ENCODE measurements at regions not wholly inside any gene's neighbourhood (a gene's known extent, or its start where the extent isn't known, plus 50 kb on each side); places are given as distances from the start of the nearest gene placed in this dataset.

GRCh38 chr6:11828262-11828870, 49.8 kb upstream of the ADTRP start:
- 78% methylated on average over 6 of the region's 6 CpGs for WGBS (ENCODE audit: insufficient coverage, low coverage, missing lambda C conversion rate)
- H3K4me1 ChIP-seq (replicated peaks in 1 of 2; ENCODE audit: control insufficient read depth in 2 of 2, insufficient read depth in 2 of 2, low read length in 2 of 2), result peaks cover 11 to 12% of the 10 kb centered on the region in 2 experiments; a peak in 4 of 5 replicates

More at GRCh38 chr6:11828262-11828870, 49.8 kb upstream of the ADTRP start:
- BruUV-seq (replicated peaks), result no TSS peak
- no peak for TF ChIP-seq WHSC1 (IDR thresholded peaks at IDR 0.05; ENCODE audit: low read length)
- TF ChIP-seq E2F1 (CRISPR knock-in tag; IDR thresholded peaks at IDR 0.05), result no peak
- in situ Hi-C loops (cut with MboI), result no loop called here
- no peaks in the 10 kb centered on the region for H3K79me2 ChIP-seq (ENCODE audit: control insufficient read depth, insufficient read depth, low read length)
- intact Hi-C loops (cut with micrococcal nuclease), result no loop called here
- FAIRE-seq (no peak), DNase-seq (ENCODE audit: extremely low read depth in 1 of 4, low spot score in 3 of 4) (no peak), ATAC-seq (no peak)
- H2AFZ ChIP-seq (ENCODE audit: low read depth, low read length), result no peak overlapping the region
- no peaks in the 10 kb centered on the region for H3K9me1 ChIP-seq (ENCODE audit: control insufficient read depth, insufficient read depth, low read length)
- H3K9ac ChIP-seq (ENCODE audit: insufficient read depth in 1 of 2, low read depth in 2 of 2, low read length in 2 of 2), result no peak overlapping the region
- no peaks in the 10 kb centered on the region for H3K36me3 ChIP-seq (ENCODE audit: control insufficient read depth, insufficient read depth, low read length)
- H3K9me3 ChIP-seq (replicated peaks; ENCODE audit: control insufficient read depth, insufficient read depth, low read depth, low read length), result 0 out of 2 replicates have a peak, but pooled peaks cover 2% of the 10 kb centered on the region
- H3K27ac ChIP-seq (ENCODE audit: extremely low read depth, low read depth, low read length), result no peak overlapping the region
- ChIA-PET CTCF (ENCODE audit: low intra/inter-chr PET ratio) (no interaction called here), POLR2A (interaction anchor here (0.6 kb wide), 1 partner anchor 219 kb away, joined by 3 read pairs; no protein-coding TSS in a partner anchor)
- no peaks in the 10 kb centered on the region for H4K20me1 ChIP-seq (replicated peaks; ENCODE audit: control insufficient read depth, insufficient read depth, low read length)
- H3K27me3 ChIP-seq (ENCODE audit: control insufficient read depth in 2 of 2, insufficient read depth in 2 of 2, low read length in 2 of 2), result no peaks in the 10 kb centered on the region
- H3K4me2 ChIP-seq (ENCODE audit: insufficient read depth, low read length), result no peak overlapping the region
- H3K4me3 ChIP-seq, result no peak overlapping the region

Data from K562 (cell line).